ENCODE measurements at regions not wholly inside any gene's neighbourhood (a gene's known extent, or its start where the extent isn't known, plus 50 kb on each side); places are given as distances from the start of the nearest gene placed in this dataset.

DNA sequence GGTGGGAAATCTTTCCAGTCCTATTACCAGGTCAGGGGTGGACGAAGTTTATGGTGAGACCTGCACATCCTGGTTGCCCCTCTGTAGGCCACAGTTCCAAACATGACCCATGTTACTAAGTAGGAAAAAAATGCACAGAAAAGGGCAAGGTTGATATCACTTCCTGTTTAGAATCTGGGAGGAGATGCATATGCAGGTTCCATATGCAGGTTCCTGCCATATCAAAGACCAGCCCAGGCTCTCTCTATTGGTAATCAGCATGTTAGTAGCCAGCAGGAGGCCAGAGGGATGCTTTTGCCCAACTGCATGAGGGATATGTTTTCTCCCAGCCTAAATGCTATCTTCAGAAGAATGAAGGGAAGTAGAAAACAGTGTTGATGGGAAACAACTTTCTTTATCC, 657.2 kb downstream of the ANKRD50 start:
- Histone ChIP-seq H3K36me3 (ENCODE audit: insufficient read depth in 1 of 2, low read depth in 1 of 2) (peaks cover 0 to 2% of the 10 kb centered on the region in 2 donors), H3K27me3 (ENCODE audit: insufficient read depth in 3 of 3, low read length in 2 of 3) (no peaks in the 10 kb centered on the region), H3K9me3 (peaks cover 11% of the 10 kb centered on the region), H3K4me3 (no peak overlapping the region), H3K4me1 (no peaks in the 10 kb centered on the region), H3K27ac (no peak overlapping the region)
- ATAC-seq = no peak
- TF ChIP-seq, protein P1, sequence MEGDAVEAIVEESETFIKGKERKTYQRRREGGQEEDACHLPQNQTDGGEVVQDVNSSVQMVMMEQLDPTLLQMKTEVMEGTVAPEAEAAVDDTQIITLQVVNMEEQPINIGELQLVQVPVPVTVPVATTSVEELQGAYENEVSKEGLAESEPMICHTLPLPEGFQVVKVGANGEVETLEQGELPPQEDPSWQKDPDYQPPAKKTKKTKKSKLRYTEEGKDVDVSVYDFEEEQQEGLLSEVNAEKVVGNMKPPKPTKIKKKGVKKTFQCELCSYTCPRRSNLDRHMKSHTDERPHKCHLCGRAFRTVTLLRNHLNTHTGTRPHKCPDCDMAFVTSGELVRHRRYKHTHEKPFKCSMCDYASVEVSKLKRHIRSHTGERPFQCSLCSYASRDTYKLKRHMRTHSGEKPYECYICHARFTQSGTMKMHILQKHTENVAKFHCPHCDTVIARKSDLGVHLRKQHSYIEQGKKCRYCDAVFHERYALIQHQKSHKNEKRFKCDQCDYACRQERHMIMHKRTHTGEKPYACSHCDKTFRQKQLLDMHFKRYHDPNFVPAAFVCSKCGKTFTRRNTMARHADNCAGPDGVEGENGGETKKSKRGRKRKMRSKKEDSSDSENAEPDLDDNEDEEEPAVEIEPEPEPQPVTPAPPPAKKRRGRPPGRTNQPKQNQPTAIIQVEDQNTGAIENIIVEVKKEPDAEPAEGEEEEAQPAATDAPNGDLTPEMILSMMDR (IDR thresholded peaks at IDR 0.05) = no peak
- 95 to 100% (median 96%) methylated on average over 1 of the region's 1 CpG for WGBS, 3 donors
- intact Hi-C loops (cut with DNase I) = no loop called here
- no peak for DNase-seq

DNA sequence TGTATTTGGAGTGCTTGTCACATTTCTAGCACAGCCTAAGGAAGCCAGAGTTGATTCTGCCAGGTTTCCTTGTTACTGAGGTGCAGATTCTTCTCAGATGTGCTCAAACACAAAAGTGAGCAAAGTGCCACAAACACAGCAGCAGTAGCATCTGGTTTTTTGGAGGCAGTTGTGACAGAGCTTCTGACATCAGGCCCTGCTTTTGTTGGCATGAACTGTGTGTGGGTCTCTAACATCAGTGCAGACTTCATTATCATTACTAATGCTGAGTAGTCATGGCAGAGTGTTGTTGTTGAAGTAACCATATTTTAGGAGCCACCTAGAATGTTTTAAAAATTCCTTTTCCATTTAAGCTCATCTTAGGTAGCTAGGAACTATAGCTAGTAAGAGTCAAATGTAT, 656.6 kb downstream of the ANKRD50 start:
- Histone ChIP-seq H3K27me3 (ENCODE audit: insufficient read depth in 3 of 3, low read length in 2 of 3) (no peaks in the 10 kb centered on the region), H3K4me3 (no peak overlapping the region), H3K4me1 (no peaks in the 10 kb centered on the region), H3K27ac (no peak overlapping the region), H3K36me3 (ENCODE audit: insufficient read depth in 1 of 2, low read depth in 1 of 2) (peaks cover 0 to 2% of the 10 kb centered on the region in 2 donors), H3K9me3 (peaks cover 11% of the 10 kb centered on the region)
- intact Hi-C loops (cut with DNase I) = no loop called here
- TF ChIP-seq, protein P1 (IDR thresholded peaks at IDR 0.05) = no peak
- ATAC-seq (no peak), DNase-seq (no peak)

DNA sequence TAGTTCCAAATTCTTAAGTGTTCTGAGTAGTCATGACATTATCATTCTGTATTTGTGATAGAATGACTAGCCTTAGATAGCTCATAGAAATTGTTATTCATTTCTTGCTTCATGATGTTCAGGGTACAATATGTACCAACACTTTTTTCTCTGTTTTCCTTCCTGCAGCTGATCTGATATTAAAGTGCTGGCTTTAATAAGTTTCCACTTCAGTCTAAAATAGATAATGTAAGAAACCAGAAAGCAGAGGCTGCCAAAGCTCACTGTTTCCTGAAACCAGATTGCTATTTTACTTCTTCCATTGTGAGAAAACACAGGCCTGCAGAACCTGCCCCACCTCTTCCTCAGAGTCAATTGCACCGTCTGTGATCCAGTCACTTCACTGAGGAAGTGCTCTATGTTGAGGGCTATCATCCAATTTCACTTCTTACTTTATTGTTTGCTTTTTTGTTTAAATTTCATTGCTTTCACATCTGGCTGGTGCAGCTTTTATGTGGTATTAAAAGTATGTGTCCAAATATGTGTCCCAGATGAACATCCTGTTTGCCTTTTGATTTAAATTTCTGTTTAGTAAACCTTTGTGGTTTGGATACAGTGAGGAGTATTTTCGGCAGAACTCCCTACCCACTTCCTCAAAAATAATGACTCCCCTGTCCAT, 652.1 kb downstream of the ANKRD50 start:
- TF ChIP-seq, protein P1 (IDR thresholded peaks at IDR 0.05) = no peak
- Histone ChIP-seq H3K4me1 (no peaks in the 10 kb centered on the region), H3K36me3 (ENCODE audit: insufficient read depth in 1 of 2, low read depth in 1 of 2) (no peaks in the 10 kb centered on the region), H3K4me3 (no peak overlapping the region), H3K27me3 (ENCODE audit: insufficient read depth in 3 of 3, low read length in 2 of 3) (no peaks in the 10 kb centered on the region), H3K27ac (peak overlapping the region; percentile 67), H3K9me3 (peaks cover 11% of the 10 kb centered on the region)
- DNase-seq (peak; percentile 19 to 59), ATAC-seq (peak; percentile 30 to 89 (median 76))
- WGBS, 3 donors = 25 to 31% (median 29%) methylated on average over 2 of the region's 2 CpGs
- intact Hi-C loops (cut with DNase I) = no loop called here

DNA sequence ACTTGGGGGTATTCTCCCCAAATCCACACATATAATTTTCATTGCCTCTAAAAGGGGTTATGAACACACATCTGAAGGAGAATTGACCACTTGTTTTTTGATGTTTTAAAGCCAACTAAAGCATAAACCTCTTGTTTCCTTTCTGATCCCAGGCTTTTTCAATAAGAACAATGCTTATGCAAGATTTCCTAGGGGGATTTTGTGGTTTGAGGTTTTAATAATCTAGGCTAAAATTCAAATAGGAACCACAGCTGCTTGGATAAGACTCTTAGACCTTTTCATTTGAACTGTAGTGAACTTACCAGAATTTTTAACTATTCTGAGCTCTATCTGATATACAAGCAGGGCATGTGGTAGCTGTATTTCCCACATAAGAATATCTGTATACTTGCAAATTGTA, 651.1 kb downstream of the ANKRD50 start:
- ATAC-seq (peak in 2 of 4 donors; percentile 40 to 68), DNase-seq (no peak)
- Histone ChIP-seq H3K27ac (no peak overlapping the region), H3K36me3 (ENCODE audit: insufficient read depth in 1 of 2, low read depth in 1 of 2) (no peaks in the 10 kb centered on the region), H3K9me3 (peaks cover 11% of the 10 kb centered on the region), H3K4me1 (no peaks in the 10 kb centered on the region), H3K27me3 (ENCODE audit: insufficient read depth in 3 of 3, low read length in 2 of 3) (no peaks in the 10 kb centered on the region), H3K4me3 (no peak overlapping the region)
- intact Hi-C loops (cut with DNase I) = no loop called here
- TF ChIP-seq, protein P1 (IDR thresholded peaks at IDR 0.05) = no peak

DNA sequence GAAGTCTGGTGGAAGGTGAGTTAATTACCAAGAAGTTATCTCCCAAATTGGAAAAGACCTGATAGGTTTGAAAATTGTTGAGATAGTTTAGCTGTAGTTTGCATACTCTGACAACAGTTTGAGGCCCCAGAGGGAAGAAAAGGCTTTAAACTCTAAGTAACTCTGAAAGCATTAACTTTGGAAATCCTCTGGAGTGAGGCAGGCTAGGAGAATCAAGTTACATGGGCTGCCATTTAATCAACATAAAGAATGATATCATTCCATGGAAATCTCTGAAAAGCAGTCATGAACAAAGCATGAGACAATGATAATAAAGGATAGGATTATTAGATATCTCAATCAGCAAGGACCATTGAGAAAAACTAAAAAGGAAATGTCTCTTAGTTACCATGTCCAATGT, 647.1 kb downstream of the ANKRD50 start:
- TF ChIP-seq, protein P1 (IDR thresholded peaks at IDR 0.05) = no peak
- DNase-seq = no peak
- peaks cover 4% of the 10 kb centered on the region for H3K9me3 ChIP-seq
- ATAC-seq = no peak
- H3K4me3 ChIP-seq = no peak overlapping the region
- no peaks in the 10 kb centered on the region for H3K4me1 ChIP-seq
- H3K27ac ChIP-seq = no peak overlapping the region
- intact Hi-C loops (cut with DNase I) = no loop called here
- H3K27me3 ChIP-seq (ENCODE audit: insufficient read depth in 3 of 3, low read length in 2 of 3) = no peaks in the 10 kb centered on the region
- no peaks in the 10 kb centered on the region for H3K36me3 ChIP-seq (ENCODE audit: insufficient read depth in 1 of 2, low read depth in 1 of 2)

All from psoas muscle (tissue), 7 donors.